ENCODE measurements at regions not wholly inside any gene's neighbourhood (a gene's known extent, or its start where the extent isn't known, plus 50 kb on each side); places are given as distances from the start of the nearest gene placed in this dataset.

DNA sequence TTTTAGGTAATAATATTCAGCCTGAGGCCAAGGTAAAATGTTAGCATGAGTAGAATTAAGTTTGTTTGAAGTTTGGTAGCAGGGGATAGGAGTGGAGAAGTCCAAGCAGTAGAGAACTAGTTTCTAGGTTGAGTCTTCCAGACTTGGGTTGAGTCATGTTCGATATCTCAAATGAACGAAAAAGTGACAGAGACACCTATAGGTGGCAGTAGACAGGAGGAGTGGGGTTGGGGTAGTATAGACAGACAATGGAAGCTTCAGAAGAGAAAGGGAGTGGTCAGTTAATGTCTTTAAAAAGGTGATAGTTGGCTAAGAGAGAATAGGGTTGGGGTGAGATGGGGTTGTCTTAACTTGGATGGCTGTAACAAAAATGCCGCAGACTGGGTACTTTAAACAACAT is 58.7 kb upstream of the EMCN start:
- no peak overlapping the region for H3K4me3 ChIP-seq (ENCODE audit: low read length)
- no peak for DNase-seq
- intact Hi-C loops (cut with DNase I) = no loop called here
- no peaks in the 10 kb centered on the region for H3K27me3 ChIP-seq (ENCODE audit: control insufficient read depth, insufficient read depth)
- ATAC-seq = no peak
- no peaks in the 10 kb centered on the region for H3K4me1 ChIP-seq (ENCODE audit: control insufficient read depth, insufficient read depth, low read length)
- no peak overlapping the region for H3K27ac ChIP-seq (ENCODE audit: low read length)
- 93% methylated on average over 3 of the region's 3 CpGs for WGBS
- no peaks in the 10 kb centered on the region for H3K9me3 ChIP-seq (ENCODE audit: control insufficient read depth, low read length)

- DNase-seq (no peak), ATAC-seq (no peak)
- WGBS = 90% methylated on average over 2 of the region's 2 CpGs
- Histone ChIP-seq H3K27me3 (ENCODE audit: control insufficient read depth, insufficient read depth) (no peaks in the 10 kb centered on the region), H3K27ac (ENCODE audit: low read length) (no peak overlapping the region), H3K4me1 (ENCODE audit: control insufficient read depth, insufficient read depth, low read length) (no peaks in the 10 kb centered on the region), H3K4me3 (ENCODE audit: low read length) (no peak overlapping the region), H3K9me3 (ENCODE audit: control insufficient read depth, low read length) (no peaks in the 10 kb centered on the region)
- intact Hi-C loops (cut with DNase I) = no loop called here
These were observed 56.8 kb upstream of the EMCN start for GRCh38 chr4:100574607-100575006.

GRCh38 chr4:100569196-100569595 is 51.4 kb upstream of the EMCN start:
- no peak overlapping the region for H3K27ac ChIP-seq (ENCODE audit: low read length)
- H3K9me3 ChIP-seq (ENCODE audit: control insufficient read depth, low read length) = no peaks in the 10 kb centered on the region
- ATAC-seq (no peak), DNase-seq (no peak)
- H3K4me1 ChIP-seq (ENCODE audit: control insufficient read depth, insufficient read depth, low read length) = no peaks in the 10 kb centered on the region
- no peak overlapping the region for H3K4me3 ChIP-seq (ENCODE audit: low read length)
- no peaks in the 10 kb centered on the region for H3K27me3 ChIP-seq (ENCODE audit: control insufficient read depth, insufficient read depth)
- 65% methylated on average over 2 of the region's 2 CpGs for WGBS
- intact Hi-C loops (cut with DNase I) = no loop called here
